HG03432 (cell line): ENCODE measurements at regions not wholly inside any gene's neighbourhood (a gene's known extent, or its start where the extent isn't known, plus 50 kb on each side); places are given as distances from the start of the nearest gene placed in this dataset.

ENCODE experiments used
- ATAC-seq: cut with Tn5 transposase; IDR thresholded peaks from one replicate; pipeline ENCODE4 v1.9.1; 2021; ENCODE audit warnings: mild to moderate bottlenecking, moderate library complexity; ENCODE audit not compliant: unreplicated experiment

GRCh38 chr11:80655834-80656233, 1215.0 kb upstream of the TENM4 start:
- ATAC-seq: no peak

GRCh38 chr11:80650966-80651365, 1210.1 kb upstream of the TENM4 start:
- no peak for ATAC-seq

GRCh38 chr11:80649186-80649585, 1208.4 kb upstream of the TENM4 start:
- ATAC-seq: no peak

GRCh38 chr11:80638296-80638695, 1197.5 kb upstream of the TENM4 start:
- ATAC-seq: no peak

- no peak for ATAC-seq
Measured at GRCh38 chr11:80637571-80637970, 1196.7 kb upstream of the TENM4 start.

- no peak for ATAC-seq
Measured at GRCh38 chr11:80636999-80637398, 1196.2 kb upstream of the TENM4 start.

GRCh38 chr11:80635178-80635577, 1194.3 kb upstream of the TENM4 start:
- no peak for ATAC-seq

GRCh38 chr11:80632691-80633090, 1191.9 kb upstream of the TENM4 start:
- no peak for ATAC-seq

GRCh38 chr11:80632156-80632555, 1191.3 kb upstream of the TENM4 start:
- no peak for ATAC-seq

GRCh38 chr11:80629466-80629865, 1188.6 kb upstream of the TENM4 start:
- no peak for ATAC-seq

GRCh38 chr11:80627364-80627763, 1186.5 kb upstream of the TENM4 start:
- no peak for ATAC-seq

- no peak for ATAC-seq
Measured at GRCh38 chr11:80626721-80627120, 1185.9 kb upstream of the TENM4 start.

GRCh38 chr11:80625563-80625962, 1184.7 kb upstream of the TENM4 start:
- ATAC-seq: no peak

GRCh38 chr11:80621871-80622270, 1181.0 kb upstream of the TENM4 start:
- ATAC-seq: no peak

- no peak for ATAC-seq
Measured at GRCh38 chr11:80620867-80621266, 1180.0 kb upstream of the TENM4 start.

- ATAC-seq: no peak
Measured at GRCh38 chr11:80617156-80617555, 1176.3 kb upstream of the TENM4 start.

GRCh38 chr11:80616070-80616800, 1175.4 kb upstream of the TENM4 start:
- ATAC-seq: no peak

GRCh38 chr11:80613655-80614054, 1172.8 kb upstream of the TENM4 start:
- no peak for ATAC-seq

- ATAC-seq: no peak
Measured at GRCh38 chr11:80610516-80610915, 1169.7 kb upstream of the TENM4 start.

- no peak for ATAC-seq
Measured at GRCh38 chr11:80603472-80603871, 1162.6 kb upstream of the TENM4 start.

GRCh38 chr11:80598905-80599304, 1158.1 kb upstream of the TENM4 start:
- no peak for ATAC-seq

GRCh38 chr11:80596291-80596810, 1155.5 kb upstream of the TENM4 start:
- no peak for ATAC-seq

GRCh38 chr11:80595011-80595410, 1154.2 kb upstream of the TENM4 start:
- ATAC-seq: no peak
